ENCODE measurements at regions not wholly inside any gene's neighbourhood (a gene's known extent, or its start where the extent isn't known, plus 50 kb on each side); places are given as distances from the start of the nearest gene placed in this dataset.

DNA sequence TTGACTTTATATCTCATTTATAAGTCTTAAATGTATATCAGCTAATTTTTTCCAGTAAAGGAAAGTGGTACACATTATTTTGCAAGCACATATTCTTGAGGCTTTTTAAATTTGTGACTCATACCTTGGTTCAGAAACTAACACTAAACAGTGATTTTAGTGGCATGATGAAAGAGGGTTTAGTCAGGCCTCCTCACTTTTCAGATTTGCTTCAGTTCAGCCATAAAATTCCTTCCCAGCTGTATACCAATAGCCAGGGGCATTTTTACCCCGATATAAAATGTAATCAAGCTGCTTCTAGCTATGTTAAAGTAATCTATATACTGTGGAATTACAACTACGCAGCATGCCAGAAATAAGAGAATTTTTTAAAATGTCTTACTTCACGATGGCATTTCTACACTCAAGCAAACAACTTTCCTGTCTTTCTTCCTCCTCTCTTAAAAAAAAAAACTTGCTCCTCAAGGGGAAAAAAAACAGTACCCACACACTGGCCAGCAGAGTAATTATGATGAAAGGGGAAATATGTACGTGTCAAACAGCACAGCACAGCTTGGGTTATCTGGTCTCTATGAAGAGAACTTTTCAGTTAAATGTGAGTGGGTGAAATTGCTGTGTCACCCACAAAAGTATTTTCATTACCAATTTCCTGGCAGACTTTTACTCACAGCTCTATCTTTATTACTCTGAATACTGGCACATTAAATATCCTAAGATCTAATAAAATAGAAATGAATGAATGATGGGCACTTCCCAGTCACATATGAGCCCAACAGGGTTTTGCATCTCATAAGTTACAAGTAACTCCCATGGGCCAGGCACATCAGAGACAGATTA, 244.8 kb upstream of the TENT5A start:
- TF ChIP-seq, protein P1, sequence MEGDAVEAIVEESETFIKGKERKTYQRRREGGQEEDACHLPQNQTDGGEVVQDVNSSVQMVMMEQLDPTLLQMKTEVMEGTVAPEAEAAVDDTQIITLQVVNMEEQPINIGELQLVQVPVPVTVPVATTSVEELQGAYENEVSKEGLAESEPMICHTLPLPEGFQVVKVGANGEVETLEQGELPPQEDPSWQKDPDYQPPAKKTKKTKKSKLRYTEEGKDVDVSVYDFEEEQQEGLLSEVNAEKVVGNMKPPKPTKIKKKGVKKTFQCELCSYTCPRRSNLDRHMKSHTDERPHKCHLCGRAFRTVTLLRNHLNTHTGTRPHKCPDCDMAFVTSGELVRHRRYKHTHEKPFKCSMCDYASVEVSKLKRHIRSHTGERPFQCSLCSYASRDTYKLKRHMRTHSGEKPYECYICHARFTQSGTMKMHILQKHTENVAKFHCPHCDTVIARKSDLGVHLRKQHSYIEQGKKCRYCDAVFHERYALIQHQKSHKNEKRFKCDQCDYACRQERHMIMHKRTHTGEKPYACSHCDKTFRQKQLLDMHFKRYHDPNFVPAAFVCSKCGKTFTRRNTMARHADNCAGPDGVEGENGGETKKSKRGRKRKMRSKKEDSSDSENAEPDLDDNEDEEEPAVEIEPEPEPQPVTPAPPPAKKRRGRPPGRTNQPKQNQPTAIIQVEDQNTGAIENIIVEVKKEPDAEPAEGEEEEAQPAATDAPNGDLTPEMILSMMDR (IDR thresholded peaks at IDR 0.05): no peak
- TF ChIP-seq POLR2A (IDR thresholded peaks at IDR 0.05): no peak
